CD14-positive monocyte (primary cell): ENCODE measurements at regions not wholly inside any gene's neighbourhood (a gene's known extent, or its start where the extent isn't known, plus 50 kb on each side); places are given as distances from the start of the nearest gene placed in this dataset.

ENCODE experiments used
- DNase-seq, 3 donors: peaks; one replicate each; pipeline ENCODE4 v3.0.0-alpha.2; 2011 to 2022
- H2AFZ ChIP-seq: 2 replicates; pipeline ENCODE4 v1.6.0; 2012; ENCODE audit warnings: mild to moderate bottlenecking, low read depth, low read length, inconsistent platforms; ENCODE audit not compliant: insufficient read depth, poor library complexity, severe bottlenecking
- H3K27ac ChIP-seq, 2 donors: 1 replicate in 1 of 2; 2 replicates in 1 of 2; pipeline ENCODE4 v1.5.1; 2012 to 2013; ENCODE audit warnings: low read length in 2 of 2, control low read depth in 1 of 2, inconsistent platforms in 1 of 2, low read depth in 1 of 2, mild to moderate bottlenecking in 1 of 2
- H3K27me3 ChIP-seq, 2 donors: one replicate each; pipeline versions ENCODE4 v1.6.0 to v1.6.1; 2011 to 2013; ENCODE audit warnings: low read length in 2 of 2; ENCODE audit not compliant: control insufficient read depth in 2 of 2, insufficient read depth in 2 of 2
- H3K36me3 ChIP-seq, 2 donors: replicated peaks in 1 of 2; 1 replicate in 1 of 2; 2 replicates in 1 of 2; pipeline versions ENCODE4 v1.5.1 to v1.6.1; 2012 to 2013; ENCODE audit warnings: low read length in 2 of 2, control low read depth in 1 of 2, inconsistent platforms in 1 of 2, mild to moderate bottlenecking in 1 of 2; ENCODE audit not compliant: insufficient read depth in 2 of 2, control insufficient read depth in 1 of 2
- H3K4me1 ChIP-seq, 2 donors: 1 replicate in 1 of 2; 2 replicates in 1 of 2; pipeline versions ENCODE4 v1.5.1 to v1.6.1; 2012 to 2013; ENCODE audit warnings: low read length in 2 of 2, control low read depth in 1 of 2, inconsistent platforms in 1 of 2, mild to moderate bottlenecking in 1 of 2, moderate library complexity in 1 of 2; ENCODE audit not compliant: insufficient read depth in 2 of 2, control insufficient read depth in 1 of 2
- H3K4me2 ChIP-seq: replicated peaks from 2 replicates; pipeline ENCODE3; 2012; ENCODE audit warnings: low read length, moderate library complexity, mild to moderate bottlenecking; ENCODE audit not compliant: poor library complexity, severe bottlenecking; ENCODE audit errors: extremely low read depth
- H3K4me3 ChIP-seq, 3 experiments: fragments of 200-600 bp in 1 of 3; sonication (generic) in 1 of 3; replicated peaks in 1 of 3; 1 replicate in 2 of 3; 2 replicates in 1 of 3; pipeline ENCODE4 v1.5.1; 2011 to 2013; ENCODE audit warnings: low read length in 3 of 3, mild to moderate bottlenecking in 3 of 3, control low read depth in 2 of 3, low read depth in 2 of 3, inconsistent platforms in 1 of 3, moderate library complexity in 1 of 3
- H3K79me2 ChIP-seq: 2 replicates; pipeline ENCODE4 v1.6.0; 2012; ENCODE audit warnings: mild to moderate bottlenecking, control low read depth, inconsistent platforms, low read length, moderate library complexity; ENCODE audit not compliant: insufficient read depth
- H3K9ac ChIP-seq: 2 replicates; pipeline ENCODE4 v1.6.0; 2017; ENCODE audit warnings: low read length, mild to moderate bottlenecking; ENCODE audit not compliant: insufficient read depth, poor library complexity, severe bottlenecking
- H3K9me3 ChIP-seq, 2 donors: replicated peaks in 1 of 2; 1 replicate in 1 of 2; 2 replicates in 1 of 2; pipeline versions ENCODE4 v1.5.1 to v1.6.1; 2012 to 2013; ENCODE audit warnings: low read length in 2 of 2, control low read depth in 1 of 2; ENCODE audit not compliant: control insufficient read depth in 1 of 2, insufficient read depth in 1 of 2
- H4K20me1 ChIP-seq: 2 replicates; pipeline ENCODE4 v1.6.0; 2012; ENCODE audit warnings: mild to moderate bottlenecking, low read length, control low read depth, moderate library complexity; ENCODE audit not compliant: insufficient read depth
- H3K27ac Mint-ChIP-seq, 7 donors: one replicate each; pipeline ENCODE4 v1.8.0; 2020; ENCODE audit warnings: mild to moderate bottlenecking in 7 of 7, mixed read lengths in 7 of 7, moderate library complexity in 6 of 7, inconsistent platforms in 2 of 7
- H3K27me3 Mint-ChIP-seq, 3 donors: one replicate each; pipeline ENCODE4 v1.8.0; 2021 to 2022; ENCODE audit warnings: low read depth in 3 of 3, mild to moderate bottlenecking in 3 of 3, mixed read lengths in 3 of 3, moderate library complexity in 3 of 3, inconsistent platforms in 1 of 3
- H3K36me3 Mint-ChIP-seq, 2 donors: one replicate each; pipeline ENCODE4 v1.8.0; 2020; ENCODE audit warnings: mixed read lengths in 2 of 2, inconsistent platforms in 1 of 2, mild to moderate bottlenecking in 1 of 2
- H3K4me1 Mint-ChIP-seq: one replicate; pipeline ENCODE4 v1.8.0; 2020; ENCODE audit warnings: mild to moderate bottlenecking, mixed read lengths
- H3K4me3 Mint-ChIP-seq, 2 donors: one replicate each; pipeline ENCODE4 v1.8.0; 2020; ENCODE audit warnings: mild to moderate bottlenecking in 2 of 2, mixed read lengths in 2 of 2, moderate library complexity in 1 of 2
- H3K9me3 Mint-ChIP-seq, 7 donors: one replicate each; pipeline ENCODE4 v1.8.0; 2020 to 2022; ENCODE audit warnings: mixed read lengths in 7 of 7, mild to moderate bottlenecking in 6 of 7, moderate library complexity in 6 of 7, inconsistent platforms in 2 of 7
- WGBS: methylation state at CpG from one replicate; pipeline ENCODE4 v1.1.5; 2013; ENCODE audit warnings: missing lambda C conversion rate; ENCODE audit not compliant: insufficient coverage; 5-methylcytosine and 5-hydroxymethylcytosine counted together
- intact Hi-C, 2 donors: fragments of 100-400 bp; cut with micrococcal nuclease; formaldehyde crosslinking; loops; one replicate each; pipeline versions ENCODE4 v1.15.0 to v1.15.1; 2023
- TF ChIP-seq, protein P1 (sequence below): fragments of 200-600 bp; IDR thresholded peaks from one replicate; pipeline ENCODE4 v1.8.0; 2022; ENCODE audit warnings: antibody characterized with exemption, mild to moderate bottlenecking

DNA sequence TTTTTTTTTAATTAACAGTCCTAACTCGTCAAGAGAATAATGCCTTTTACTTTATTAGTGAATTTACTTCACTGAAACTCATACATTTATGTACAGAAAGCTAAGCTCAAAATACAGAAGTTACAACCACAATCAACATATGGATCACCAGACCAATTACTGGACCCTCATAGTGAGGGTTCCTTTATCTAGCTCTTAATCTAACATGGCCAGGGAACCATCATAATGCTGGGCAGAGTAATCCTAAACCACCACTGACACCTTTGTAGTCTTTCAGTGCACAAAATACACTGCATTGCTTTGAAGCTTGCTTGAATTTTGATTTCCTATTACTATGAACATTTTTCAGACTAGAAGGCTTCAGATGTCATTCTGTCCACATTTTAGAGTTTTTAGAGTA lies 1406.6 kb upstream of the PCDH9 start:
- no peaks in the 10 kb centered on the region for H3K36me3 Mint-ChIP-seq
- Histone ChIP-seq H3K27me3 (no peaks in the 10 kb centered on the region), H2AFZ (no peak overlapping the region), H3K4me1 (no peaks in the 10 kb centered on the region), H3K36me3 (no peaks in the 10 kb centered on the region), H3K4me2 (no peak overlapping the region), H4K20me1 (no peaks in the 10 kb centered on the region), H3K4me3 (no peak overlapping the region), H3K9me3 (peaks cover 0 to 3% of the 10 kb centered on the region in 2 donors), H3K27ac (no peak overlapping the region), H3K79me2 (no peaks in the 10 kb centered on the region), H3K9ac (no peak overlapping the region)
- no peaks in the 10 kb centered on the region for H3K27me3 Mint-ChIP-seq
- TF ChIP-seq, protein P1, sequence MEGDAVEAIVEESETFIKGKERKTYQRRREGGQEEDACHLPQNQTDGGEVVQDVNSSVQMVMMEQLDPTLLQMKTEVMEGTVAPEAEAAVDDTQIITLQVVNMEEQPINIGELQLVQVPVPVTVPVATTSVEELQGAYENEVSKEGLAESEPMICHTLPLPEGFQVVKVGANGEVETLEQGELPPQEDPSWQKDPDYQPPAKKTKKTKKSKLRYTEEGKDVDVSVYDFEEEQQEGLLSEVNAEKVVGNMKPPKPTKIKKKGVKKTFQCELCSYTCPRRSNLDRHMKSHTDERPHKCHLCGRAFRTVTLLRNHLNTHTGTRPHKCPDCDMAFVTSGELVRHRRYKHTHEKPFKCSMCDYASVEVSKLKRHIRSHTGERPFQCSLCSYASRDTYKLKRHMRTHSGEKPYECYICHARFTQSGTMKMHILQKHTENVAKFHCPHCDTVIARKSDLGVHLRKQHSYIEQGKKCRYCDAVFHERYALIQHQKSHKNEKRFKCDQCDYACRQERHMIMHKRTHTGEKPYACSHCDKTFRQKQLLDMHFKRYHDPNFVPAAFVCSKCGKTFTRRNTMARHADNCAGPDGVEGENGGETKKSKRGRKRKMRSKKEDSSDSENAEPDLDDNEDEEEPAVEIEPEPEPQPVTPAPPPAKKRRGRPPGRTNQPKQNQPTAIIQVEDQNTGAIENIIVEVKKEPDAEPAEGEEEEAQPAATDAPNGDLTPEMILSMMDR: no peak
- H3K4me1 Mint-ChIP-seq: no peaks in the 10 kb centered on the region
- intact Hi-C loops: no loop called here
- WGBS: no CpG with 5 or more reads among the region's 1 CpG
- H3K9me3 Mint-ChIP-seq: peaks cover 0 to 12% (median 1%) of the 10 kb centered on the region in 7 donors
- H3K27ac Mint-ChIP-seq: no peak overlapping the region
- no peak for DNase-seq
- no peak overlapping the region for H3K4me3 Mint-ChIP-seq

DNA sequence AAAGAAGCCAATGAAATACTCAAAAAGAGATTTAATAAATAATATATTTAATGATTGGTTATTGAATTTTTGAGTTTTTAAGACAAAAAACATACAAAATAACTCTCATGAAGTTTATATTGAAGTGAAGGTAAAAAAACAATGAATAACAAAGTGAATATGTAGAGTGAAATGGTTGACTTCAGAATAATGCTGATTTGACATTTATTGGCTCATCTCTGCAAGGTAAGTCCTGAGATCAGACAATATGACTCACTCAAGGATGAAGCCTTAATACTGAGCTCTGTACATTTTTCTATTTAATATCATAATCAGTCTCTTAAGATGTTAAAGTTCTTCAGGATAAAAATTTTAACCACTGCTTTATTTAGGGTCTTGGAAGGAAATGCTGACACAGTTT lies 1398.9 kb upstream of the PCDH9 start:
- Histone ChIP-seq H3K4me2 (no peak overlapping the region), H3K9ac (no peak overlapping the region), H3K27ac (no peak overlapping the region), H3K4me1 (no peaks in the 10 kb centered on the region), H3K9me3 (peaks cover 0 to 8% of the 10 kb centered on the region in 2 donors), H4K20me1 (no peaks in the 10 kb centered on the region), H3K27me3 (no peaks in the 10 kb centered on the region), H3K36me3 (no peaks in the 10 kb centered on the region), H2AFZ (no peak overlapping the region), H3K4me3 (no peak overlapping the region), H3K79me2 (no peaks in the 10 kb centered on the region)
- Mint-ChIP-seq H3K4me3 (no peak overlapping the region), H3K4me1 (no peaks in the 10 kb centered on the region), H3K36me3 (no peaks in the 10 kb centered on the region), H3K9me3 (peaks cover 0 to 7% (median 0%) of the 10 kb centered on the region in 7 donors), H3K27ac (no peak overlapping the region), H3K27me3 (no peaks in the 10 kb centered on the region)
- intact Hi-C loops: no loop called here
- no peak for DNase-seq
- TF ChIP-seq, protein P1: no peak
